GM12872 (cell line): ENCODE measurements at regions not wholly inside any gene's neighbourhood (a gene's known extent, or its start where the extent isn't known, plus 50 kb on each side); places are given as distances from the start of the nearest gene placed in this dataset.

Experiments used
- TF ChIP-seq, protein P1 (sequence below): IDR thresholded peaks from 3 replicates; pipeline ENCODE4 v1.5.1; 2011; ENCODE audit warnings: low read depth, mild to moderate bottlenecking, low read length, moderate library complexity; ENCODE audit not compliant: insufficient read depth

DNA sequence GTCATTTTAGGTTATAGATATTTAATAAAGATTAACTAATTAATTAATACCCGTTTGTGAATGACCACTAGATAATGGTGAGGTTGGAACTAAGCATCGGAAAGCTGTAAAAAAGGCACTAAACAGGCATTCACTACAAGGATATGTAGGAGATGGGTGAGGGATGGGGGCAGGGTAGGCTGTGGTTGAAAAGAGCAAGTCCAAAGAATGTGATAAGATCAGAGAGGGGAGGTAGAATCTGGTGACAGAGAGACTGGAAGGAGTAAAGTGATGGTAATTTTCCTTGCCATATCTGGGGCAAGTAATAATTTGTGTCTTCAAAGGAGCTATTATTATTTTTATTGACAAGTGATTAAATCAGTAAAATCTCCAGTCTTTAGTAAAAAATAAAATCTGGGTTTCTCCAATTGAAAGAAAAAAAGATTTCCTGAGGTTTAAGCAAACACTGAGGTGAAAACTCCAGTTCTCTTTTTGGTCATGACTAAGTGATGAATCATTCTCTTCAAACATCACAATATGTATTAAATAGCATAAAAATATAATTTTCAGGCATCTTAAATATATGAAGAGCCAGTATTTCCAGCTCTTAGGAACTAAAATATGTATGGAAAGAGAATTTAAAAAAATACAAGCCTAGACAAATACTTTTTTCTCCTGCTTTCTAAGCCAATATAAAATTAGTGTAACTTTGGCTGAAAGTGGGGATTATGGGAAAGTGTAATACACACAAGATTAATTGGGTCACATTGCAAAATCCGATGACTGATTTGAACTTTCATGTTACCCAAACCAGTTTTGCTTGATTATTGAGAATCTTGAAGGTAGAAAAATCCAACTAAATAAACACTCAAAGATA lies 259.1 kb upstream of the RBMS1 start:
- TF ChIP-seq, protein P1, sequence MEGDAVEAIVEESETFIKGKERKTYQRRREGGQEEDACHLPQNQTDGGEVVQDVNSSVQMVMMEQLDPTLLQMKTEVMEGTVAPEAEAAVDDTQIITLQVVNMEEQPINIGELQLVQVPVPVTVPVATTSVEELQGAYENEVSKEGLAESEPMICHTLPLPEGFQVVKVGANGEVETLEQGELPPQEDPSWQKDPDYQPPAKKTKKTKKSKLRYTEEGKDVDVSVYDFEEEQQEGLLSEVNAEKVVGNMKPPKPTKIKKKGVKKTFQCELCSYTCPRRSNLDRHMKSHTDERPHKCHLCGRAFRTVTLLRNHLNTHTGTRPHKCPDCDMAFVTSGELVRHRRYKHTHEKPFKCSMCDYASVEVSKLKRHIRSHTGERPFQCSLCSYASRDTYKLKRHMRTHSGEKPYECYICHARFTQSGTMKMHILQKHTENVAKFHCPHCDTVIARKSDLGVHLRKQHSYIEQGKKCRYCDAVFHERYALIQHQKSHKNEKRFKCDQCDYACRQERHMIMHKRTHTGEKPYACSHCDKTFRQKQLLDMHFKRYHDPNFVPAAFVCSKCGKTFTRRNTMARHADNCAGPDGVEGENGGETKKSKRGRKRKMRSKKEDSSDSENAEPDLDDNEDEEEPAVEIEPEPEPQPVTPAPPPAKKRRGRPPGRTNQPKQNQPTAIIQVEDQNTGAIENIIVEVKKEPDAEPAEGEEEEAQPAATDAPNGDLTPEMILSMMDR, result no peak

DNA sequence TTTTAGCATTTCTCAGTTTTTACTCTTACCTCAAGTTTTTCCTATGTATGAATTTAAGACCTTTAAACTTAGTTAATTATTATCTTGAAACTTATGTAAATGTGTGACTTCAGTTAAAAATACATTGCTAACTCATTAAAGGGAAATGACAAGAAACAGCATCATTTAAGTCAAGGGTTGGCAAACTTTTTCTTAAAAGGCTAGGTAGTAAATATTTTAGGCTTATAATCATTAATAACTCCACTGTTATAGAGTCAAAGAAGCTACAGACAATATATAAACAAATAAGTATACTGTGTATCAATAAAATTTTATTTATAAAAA lies 259.7 kb upstream of the RBMS1 start:
- TF ChIP-seq, protein P1, result no peak

DNA sequence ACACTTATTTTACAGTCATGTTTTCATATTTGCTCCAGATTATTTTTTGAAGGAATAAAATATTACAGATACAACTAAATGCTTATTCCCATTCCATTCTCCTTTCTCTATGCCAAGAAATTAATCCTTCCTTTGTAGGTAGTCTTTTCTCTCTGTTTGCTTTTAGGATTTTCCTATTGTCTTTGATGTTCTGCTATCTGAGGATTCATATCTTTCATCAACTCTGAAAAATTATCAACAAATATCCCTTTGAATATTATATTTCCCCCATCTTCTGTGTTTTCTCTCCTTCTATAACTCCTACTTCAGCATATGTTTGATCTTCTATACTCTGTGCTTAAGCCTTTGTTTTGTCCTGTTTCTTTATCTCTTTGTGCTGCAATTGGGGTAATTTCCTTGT lies 260.4 kb upstream of the RBMS1 start:
- TF ChIP-seq, protein P1, result no peak

DNA sequence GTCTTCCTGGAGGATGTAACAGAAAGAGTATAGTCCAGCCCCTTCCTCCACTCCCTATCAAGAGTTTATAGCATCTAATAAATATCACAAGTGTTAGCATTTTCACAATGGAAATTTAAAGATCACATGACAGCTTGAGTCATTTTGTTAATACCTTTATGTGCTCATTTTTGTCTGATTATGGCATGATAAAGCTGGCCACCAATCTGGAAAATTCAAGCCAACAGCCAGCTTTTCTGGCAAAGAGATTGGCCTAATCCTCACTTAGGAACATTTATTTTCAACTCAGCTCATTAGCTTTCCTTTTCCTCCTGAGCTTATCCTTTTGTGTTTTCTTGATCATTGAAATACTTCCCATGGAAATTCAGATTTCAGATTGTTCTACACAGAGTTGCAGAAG lies 262.9 kb upstream of the RBMS1 start:
- TF ChIP-seq, protein P1, result no peak

DNA sequence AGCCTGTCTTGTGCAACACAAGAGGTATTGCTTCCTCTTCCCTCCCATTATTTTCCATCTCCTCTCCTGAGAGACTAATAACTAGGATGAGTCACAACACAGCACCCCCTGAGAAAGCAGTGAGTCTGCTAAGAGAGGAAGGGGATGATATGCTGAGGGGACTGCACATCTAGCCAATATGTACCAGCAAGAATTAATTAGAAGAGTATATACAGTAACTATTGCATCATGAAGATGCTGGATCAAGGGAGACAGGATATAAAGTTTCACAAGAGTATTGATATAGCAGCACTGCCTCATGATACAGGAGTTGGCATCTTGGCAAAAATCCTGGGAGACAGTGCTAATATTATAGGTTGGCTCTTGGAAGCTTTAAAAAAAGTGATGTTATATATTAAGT lies 289.9 kb upstream of the RBMS1 start:
- TF ChIP-seq, protein P1, result no peak

DNA sequence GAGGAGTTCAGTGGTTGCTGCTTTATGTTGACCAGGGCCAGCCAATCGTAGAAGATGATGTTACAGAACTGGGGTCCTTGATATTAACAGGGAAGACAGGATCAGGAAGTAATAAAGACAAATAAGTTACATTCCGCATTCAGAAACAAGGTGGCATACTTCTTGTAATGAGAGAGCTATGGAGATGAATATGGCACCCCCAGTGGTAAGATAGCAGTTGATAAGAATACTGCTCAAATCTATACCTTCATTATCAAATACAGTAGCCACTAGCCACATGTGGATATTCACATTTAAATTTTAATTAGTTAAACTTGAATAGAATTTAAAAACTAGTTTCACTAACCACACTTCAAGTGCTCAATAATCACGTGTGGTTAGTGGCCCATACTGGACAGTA lies 290.4 kb upstream of the RBMS1 start:
- TF ChIP-seq, protein P1, result 0 out of 3 replicates have a peak, but pooled peaks have one; percentile 16

DNA sequence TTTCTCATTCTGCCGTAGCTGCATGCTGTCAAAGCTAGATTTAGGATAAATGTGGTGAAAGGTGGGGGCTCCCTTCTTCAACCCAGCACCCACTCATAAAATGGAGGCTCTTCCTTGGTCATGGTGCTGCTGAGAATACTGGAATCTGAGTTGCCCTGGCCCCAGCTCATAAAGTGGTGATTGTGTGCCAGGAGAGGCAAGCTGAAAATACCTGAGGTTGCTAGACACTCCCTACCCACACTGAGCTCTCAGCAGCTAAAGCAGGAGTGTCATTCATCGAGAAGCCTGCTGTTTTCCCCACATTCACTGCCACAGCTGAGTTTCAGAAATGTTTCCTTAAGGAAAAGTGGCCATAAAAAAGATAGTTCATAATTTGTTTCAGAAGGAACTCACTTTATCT lies 297.1 kb upstream of the RBMS1 start:
- TF ChIP-seq, protein P1, result no peak

DNA sequence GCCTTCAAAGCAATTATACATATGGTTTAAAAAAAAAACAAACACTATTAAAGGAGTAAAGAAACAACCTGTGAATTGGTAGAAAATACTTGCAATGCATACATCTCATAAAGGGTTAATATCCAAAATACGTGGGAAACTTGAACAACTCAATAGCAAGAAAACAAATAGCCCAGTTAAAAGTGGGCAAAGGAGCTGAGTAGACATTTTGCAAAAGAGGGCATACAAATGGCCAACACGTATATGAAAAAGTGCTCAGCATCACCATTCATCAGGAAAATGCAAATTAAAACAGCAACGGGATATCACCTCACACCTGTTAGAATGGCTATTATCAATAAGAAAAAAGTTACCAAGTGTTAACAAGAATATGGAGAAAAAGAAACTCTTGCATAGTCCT lies 298.3 kb upstream of the RBMS1 start:
- TF ChIP-seq, protein P1, result no peak
